Loucy (cell line): ENCODE measurements at regions not wholly inside any gene's neighbourhood (a gene's known extent, or its start where the extent isn't known, plus 50 kb on each side); places are given as distances from the start of the nearest gene placed in this dataset.

Experiments used
- H2AFZ ChIP-seq: fragments of 200-600 bp; sonication (generic); 2 replicates; pipeline ENCODE4 v1.6.0; 2016; ENCODE audit warnings: antibody characterized with exemption, mild to moderate bottlenecking, low read length, moderate library complexity
- H3F3A ChIP-seq: fragments of 200-600 bp; 2 replicates; pipeline ENCODE4 v1.6.0; 2016; ENCODE audit warnings: antibody characterized with exemption, low read depth, mild to moderate bottlenecking
- H3K27me3 ChIP-seq: fragments of 200-600 bp; sonication (generic); 2 replicates; pipeline ENCODE4 v1.6.1; 2014; ENCODE audit warnings: low read length, mild to moderate bottlenecking; ENCODE audit not compliant: insufficient read depth, poor library complexity, severe bottlenecking
- H3K36me3 ChIP-seq: fragments of 200-600 bp; sonication (generic); 2 replicates; pipeline ENCODE4 v1.6.1; 2016; ENCODE audit warnings: low read length; ENCODE audit not compliant: insufficient read depth
- H3K4me1 ChIP-seq: fragments of 200-600 bp; sonication (generic); 2 replicates; pipeline ENCODE4 v1.5.1; 2014; ENCODE audit warnings: low read length, mild to moderate bottlenecking; ENCODE audit not compliant: insufficient read depth, poor library complexity, severe bottlenecking
- H3K4me2 ChIP-seq: fragments of 200-600 bp; sonication (generic); 2 replicates; pipeline ENCODE4 v1.6.0; 2014; ENCODE audit warnings: antibody characterized with exemption, low read length, low read depth, mild to moderate bottlenecking; ENCODE audit not compliant: poor library complexity, severe bottlenecking
- H3K4me3 ChIP-seq: fragments of 200-600 bp; sonication (generic); 2 replicates; pipeline ENCODE4 v1.5.1; 2014; ENCODE audit warnings: low read length, mild to moderate bottlenecking, mixed read lengths; ENCODE audit not compliant: poor library complexity, severe bottlenecking
- H3K79me2 ChIP-seq: fragments of 200-600 bp; sonication (generic); 2 replicates; pipeline ENCODE4 v1.6.1; 2014; ENCODE audit warnings: low read length; ENCODE audit not compliant: insufficient read depth
- H3K9ac ChIP-seq: fragments of 200-600 bp; sonication (generic); 2 replicates; pipeline ENCODE4 v1.6.0; 2014; ENCODE audit warnings: mild to moderate bottlenecking, low read depth, low read length, moderate library complexity; ENCODE audit not compliant: poor library complexity, severe bottlenecking
- H3K9me2 ChIP-seq: fragments of 200-600 bp; sonication (generic); replicated peaks from 2 replicates; pipeline ENCODE4 v1.6.1; 2016; ENCODE audit warnings: low read depth, low read length, mixed read lengths
- H3K9me3 ChIP-seq: fragments of 200-600 bp; sonication (generic); 2 replicates; pipeline ENCODE4 v1.6.1; 2014; ENCODE audit warnings: mild to moderate bottlenecking, antibody characterized with exemption, low read length, low read depth; ENCODE audit not compliant: insufficient read depth
- H4K20me1 ChIP-seq: fragments of 200-600 bp; sonication (generic); 2 replicates; pipeline ENCODE4 v1.6.0; 2014; ENCODE audit warnings: antibody characterized with exemption, low read length, mild to moderate bottlenecking; ENCODE audit not compliant: insufficient read depth, poor library complexity, severe bottlenecking
- CTCF ChIP-seq: fragments of 200-600 bp; sonication (generic); conservative IDR thresholded peaks from 2 replicates; pipeline ENCODE4 v1.5.1; 2014; ENCODE audit warnings: mild to moderate bottlenecking, antibody characterized with exemption, low read length
- EZH2phosphoT487 ChIP-seq: fragments of 200-600 bp; IDR thresholded peaks from 2 replicates; pipeline ENCODE4 v1.6.1; 2018; ENCODE audit warnings: antibody characterized with exemption, mild to moderate bottlenecking, moderate library complexity, borderline replicate concordance

GRCh38 chr2:166610913-166611305, 116.9 kb upstream of the SCN7A start:
- Histone ChIP-seq H3K27me3 (no peaks in the 10 kb centered on the region), H3K36me3 (no peaks in the 10 kb centered on the region), H3K4me1 (no peaks in the 10 kb centered on the region), H3K9ac (no peak overlapping the region), H3K9me3 (no peaks in the 10 kb centered on the region), H4K20me1 (no peaks in the 10 kb centered on the region), H2AFZ (no peak overlapping the region), H3K79me2 (no peaks in the 10 kb centered on the region), H3K4me3 (no peak overlapping the region), H3K4me2 (no peak overlapping the region), H3K9me2 (no peaks in the 10 kb centered on the region), H3F3A (no peaks in the 10 kb centered on the region)
- TF ChIP-seq CTCF, result no peak
- TF ChIP-seq EZH2phosphoT487, result no peak

DNA sequence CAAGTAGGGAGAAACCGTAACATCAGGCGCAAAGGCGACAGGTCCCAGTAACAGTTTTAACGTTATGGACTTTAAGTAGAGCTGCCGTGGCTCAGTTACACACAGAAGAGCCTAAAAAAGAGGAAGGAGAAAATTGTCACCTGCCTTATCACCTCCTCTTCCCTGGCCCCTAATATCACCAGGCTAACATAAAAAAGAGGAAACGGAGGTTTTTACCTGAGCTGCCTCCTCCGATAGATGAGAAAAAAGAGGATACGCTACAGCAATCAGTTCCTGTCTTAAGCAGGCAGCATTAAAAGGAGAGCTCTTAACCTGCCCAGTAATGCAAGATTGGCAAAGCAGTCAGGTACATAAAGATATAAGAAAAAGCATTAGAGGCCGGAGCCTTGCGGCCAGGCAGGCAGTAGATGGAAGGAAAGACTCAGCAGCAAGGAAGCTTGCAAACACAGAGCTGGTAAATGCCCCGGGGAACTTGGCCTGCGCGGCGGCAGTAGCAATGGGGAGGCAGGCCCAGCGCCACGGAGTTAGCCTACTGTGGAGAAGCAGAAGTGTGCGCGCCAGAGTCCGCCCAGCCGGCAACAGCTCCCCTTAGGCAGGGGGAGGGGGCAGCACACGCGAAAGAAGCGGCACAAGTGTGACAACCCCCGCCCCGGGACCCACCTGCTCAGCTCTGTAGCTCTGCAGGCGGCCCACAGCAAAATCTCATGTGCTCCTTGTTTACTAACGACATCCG, 116.3 kb upstream of the SCN7A start:
- TF ChIP-seq EZH2phosphoT487 (no peak), CTCF (no peak)
- Histone ChIP-seq H3F3A (no peaks in the 10 kb centered on the region), H4K20me1 (no peaks in the 10 kb centered on the region), H3K4me3 (no peak overlapping the region), H3K27me3 (no peaks in the 10 kb centered on the region), H3K9me3 (no peaks in the 10 kb centered on the region), H3K9me2 (no peaks in the 10 kb centered on the region), H3K4me2 (no peak overlapping the region), H3K4me1 (no peaks in the 10 kb centered on the region), H2AFZ (no peak overlapping the region), H3K36me3 (no peaks in the 10 kb centered on the region), H3K9ac (no peak overlapping the region), H3K79me2 (no peaks in the 10 kb centered on the region)

DNA sequence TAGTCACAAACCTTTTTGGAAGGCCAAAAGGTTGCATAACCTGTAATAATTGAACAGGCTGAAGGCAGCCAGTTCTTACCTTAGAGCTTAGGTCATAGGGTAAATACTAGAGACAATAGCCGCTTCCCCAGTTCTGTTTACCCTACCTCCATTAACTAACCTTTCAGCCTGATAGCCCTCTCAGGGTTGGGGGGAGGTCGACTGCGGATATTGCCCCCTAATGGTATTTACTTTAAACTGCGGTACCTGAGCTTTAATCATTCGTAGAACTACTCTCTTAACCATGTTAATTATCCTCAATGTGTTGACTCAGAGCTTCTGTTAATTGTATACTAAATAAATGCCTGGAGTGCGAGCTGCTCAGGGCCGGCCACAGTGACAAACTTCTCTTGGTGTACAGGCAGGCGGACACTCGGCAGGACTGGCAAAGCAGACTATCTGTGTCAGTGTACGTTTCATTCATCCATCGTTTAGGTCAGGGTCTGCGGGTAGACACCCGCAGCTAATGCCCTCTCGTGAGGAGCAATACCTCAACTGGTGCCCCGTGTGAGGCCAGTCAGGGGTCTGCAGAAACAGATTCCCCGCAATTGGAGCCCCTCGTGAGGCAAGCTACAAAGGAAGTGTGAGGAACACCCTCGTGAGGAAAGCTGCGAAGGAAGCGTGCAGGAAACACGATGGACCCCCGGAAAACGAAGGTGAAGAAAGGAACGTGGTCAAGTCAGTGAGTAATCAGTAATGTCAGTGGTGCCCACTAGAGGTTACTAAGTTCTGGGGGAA, 115.3 kb upstream of the SCN7A start:
- Histone ChIP-seq H3K27me3 (no peaks in the 10 kb centered on the region), H3K4me1 (no peaks in the 10 kb centered on the region), H4K20me1 (no peaks in the 10 kb centered on the region), H3K4me3 (no peak overlapping the region), H3K9me2 (no peaks in the 10 kb centered on the region), H3K9me3 (no peaks in the 10 kb centered on the region), H3K4me2 (no peak overlapping the region), H2AFZ (no peak overlapping the region), H3K9ac (no peak overlapping the region), H3K79me2 (no peaks in the 10 kb centered on the region), H3F3A (no peaks in the 10 kb centered on the region), H3K36me3 (no peaks in the 10 kb centered on the region)
- TF ChIP-seq EZH2phosphoT487, result no peak
- peak; percentile 45 for TF ChIP-seq CTCF
